Myocyte (in vitro differentiated cells): ENCODE measurements at regions not wholly inside any gene's neighbourhood (a gene's known extent, or its start where the extent isn't known, plus 50 kb on each side); places are given as distances from the start of the nearest gene placed in this dataset.
A peak's percentile ranks its signal among the peaks of the same experiment; 100 is the strongest.
"Not testable (repeated sequence)": the region's sequence is repeated elsewhere in the genome, so short reads cannot be mapped to it uniquely, and the experiment has no call there.

Experiments
- DNase-seq: peaks from one replicate; pipeline ENCODE4 v3.0.0-alpha.2; 2012; ENCODE audit warnings: low read depth

GRCh38 chr7:46764100-46764936 lies 817.6 kb downstream of the TNS3 start:
- DNase-seq = peak; percentile 100

- no peak for DNase-seq
Observed at GRCh38 chr7:46763344-46763743, 818.6 kb downstream of the TNS3 start.

DNA sequence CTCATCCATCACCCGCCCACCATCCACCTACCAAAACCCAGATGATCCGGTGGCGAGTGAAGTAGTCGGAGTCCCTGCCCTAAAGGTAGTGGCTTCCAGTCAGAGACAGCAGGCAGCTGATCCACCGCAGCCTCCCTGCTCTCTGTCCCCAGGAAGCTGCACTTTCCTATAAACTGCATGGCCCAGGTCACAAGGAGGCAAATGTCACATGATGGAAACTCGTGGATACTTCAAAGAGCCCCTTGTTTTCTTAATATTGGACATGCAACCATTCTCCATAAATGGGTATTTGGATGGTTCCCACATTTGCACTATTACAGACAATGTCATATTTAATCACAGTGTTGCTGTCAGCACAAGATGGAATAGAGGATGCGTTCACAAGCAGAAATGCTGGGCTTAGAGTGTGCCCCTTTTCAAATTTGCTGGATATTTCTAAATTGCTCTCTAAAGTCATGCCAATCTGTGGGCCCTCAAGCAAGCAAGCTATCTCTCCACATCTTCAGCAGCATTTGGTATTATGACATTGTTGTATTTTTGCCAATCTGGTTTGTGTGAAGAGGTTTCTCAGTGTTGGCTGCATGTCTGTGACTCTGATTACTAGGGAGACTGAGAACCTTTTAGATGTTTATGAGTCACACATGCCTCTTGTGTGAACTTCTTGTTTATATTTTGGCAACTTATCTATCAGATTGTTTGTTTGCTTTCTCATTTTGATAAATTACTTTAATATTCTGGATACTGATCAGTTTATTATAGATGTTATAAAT lies 822.0 kb downstream of the TNS3 start:
- DNase-seq = peak; percentile 85

DNA sequence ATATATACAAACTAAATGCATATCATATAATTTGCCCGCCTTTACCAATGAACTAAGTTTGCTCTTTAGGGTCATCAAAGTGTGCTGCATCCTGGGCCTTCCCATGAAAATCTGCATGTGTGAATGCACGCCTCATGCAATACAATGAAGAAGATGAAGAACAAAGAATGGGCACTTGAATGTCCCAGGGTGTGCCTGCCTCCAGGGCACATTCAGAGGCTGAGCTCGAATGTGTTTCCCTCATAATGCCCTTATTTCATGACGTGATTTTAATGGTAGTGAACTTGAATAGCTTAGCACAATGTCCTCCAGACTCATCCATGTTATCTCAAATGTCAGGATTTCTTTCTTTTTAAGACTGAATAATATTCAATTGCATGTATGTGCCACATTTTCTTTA lies 824.9 kb downstream of the TNS3 start:
- no peak for DNase-seq

GRCh38 chr7:46756256-46756655 lies 825.7 kb downstream of the TNS3 start:
- no peak for DNase-seq

DNA sequence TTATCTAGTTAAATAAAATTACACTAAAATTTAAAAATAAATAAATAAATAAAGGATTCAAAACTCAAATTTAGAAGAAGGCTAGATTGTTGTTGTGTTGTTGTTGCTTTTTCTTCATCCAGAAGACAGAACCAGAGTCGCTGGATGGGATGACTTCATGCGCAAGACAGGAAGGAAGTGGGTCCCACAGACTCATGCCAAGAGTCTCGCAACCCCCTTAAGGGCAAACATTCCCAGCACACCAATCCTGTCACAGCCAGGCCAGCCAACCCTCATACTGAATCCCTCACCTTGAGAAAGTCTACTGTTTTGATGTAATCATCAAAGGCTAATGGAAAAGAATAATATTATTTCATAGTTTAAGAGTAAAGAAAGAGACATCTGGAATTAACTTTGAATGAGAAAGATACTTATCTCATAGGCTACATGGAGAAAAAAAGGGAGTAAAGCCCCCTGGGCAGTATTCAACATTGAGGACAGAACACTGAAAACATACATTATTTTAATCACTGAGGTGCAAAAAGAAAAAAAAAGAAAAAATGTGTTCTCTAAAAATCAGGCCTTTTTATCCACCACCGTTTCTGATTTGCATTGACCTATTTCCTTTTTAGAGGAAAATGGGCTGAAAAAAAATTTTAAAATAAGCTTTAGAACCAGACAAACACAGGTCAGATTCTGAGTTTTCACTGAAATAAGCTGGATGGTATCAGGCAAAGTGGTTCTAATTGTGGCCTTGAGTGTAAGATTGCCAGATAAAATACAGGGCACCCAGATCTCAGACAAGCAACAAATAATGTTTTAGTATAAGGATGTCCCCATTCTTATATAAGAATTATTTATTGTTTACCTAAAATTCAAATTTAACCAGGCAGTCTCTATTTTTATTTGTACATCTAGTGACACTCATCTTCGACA lies 826.5 kb downstream of the TNS3 start:
- DNase-seq = no peak

DNA sequence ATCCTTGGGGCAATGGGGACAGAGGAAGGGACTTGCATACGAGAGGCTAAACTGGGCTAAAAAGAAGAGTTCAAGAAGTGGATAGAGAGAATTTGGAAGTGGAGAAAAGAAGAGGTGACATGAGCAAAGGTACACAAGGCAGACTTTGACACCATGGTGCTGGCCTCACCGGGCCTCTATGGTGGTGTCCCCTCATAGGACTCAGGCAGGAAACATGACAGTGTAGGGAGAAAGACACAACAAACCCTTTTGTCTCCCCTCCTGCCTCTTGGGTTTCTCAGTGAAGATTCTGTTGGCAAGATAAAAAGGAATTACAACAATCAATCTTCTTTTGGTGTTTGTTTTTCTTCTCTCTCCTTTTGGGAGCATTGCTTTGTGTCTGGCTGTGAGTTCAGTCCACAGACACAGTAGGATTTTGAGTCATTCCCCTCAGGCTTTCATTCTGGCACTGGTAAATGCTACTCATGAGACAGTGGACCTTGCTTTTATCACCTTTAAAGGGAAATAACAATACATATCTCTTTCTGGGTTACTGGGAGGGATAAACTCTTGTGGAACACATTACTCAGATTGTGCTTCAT lies 827.7 kb downstream of the TNS3 start:
- peak; percentile 38 for DNase-seq

DNA sequence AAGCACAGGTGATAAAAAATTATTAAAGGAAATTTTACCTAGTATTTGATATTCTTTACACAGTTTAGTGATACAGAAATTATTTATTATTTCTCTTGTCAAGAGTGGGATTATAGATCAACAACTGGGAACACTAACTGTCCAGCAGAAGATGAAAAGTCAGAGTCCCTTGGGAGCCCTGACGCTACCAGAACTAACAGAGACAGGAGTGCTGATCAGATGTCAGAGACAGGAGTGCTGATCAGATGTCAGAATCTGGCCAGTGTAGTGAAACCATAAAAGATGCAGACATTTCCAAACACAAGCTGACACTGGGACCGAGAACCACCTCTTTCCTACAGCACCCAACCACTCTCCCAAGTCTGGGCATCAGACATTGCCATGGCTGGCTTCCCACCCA lies 828.2 kb downstream of the TNS3 start:
- DNase-seq = peak; percentile 44

GRCh38 chr7:46752881-46753366 lies 829.0 kb downstream of the TNS3 start:
- DNase-seq = peak; percentile 64

DNA sequence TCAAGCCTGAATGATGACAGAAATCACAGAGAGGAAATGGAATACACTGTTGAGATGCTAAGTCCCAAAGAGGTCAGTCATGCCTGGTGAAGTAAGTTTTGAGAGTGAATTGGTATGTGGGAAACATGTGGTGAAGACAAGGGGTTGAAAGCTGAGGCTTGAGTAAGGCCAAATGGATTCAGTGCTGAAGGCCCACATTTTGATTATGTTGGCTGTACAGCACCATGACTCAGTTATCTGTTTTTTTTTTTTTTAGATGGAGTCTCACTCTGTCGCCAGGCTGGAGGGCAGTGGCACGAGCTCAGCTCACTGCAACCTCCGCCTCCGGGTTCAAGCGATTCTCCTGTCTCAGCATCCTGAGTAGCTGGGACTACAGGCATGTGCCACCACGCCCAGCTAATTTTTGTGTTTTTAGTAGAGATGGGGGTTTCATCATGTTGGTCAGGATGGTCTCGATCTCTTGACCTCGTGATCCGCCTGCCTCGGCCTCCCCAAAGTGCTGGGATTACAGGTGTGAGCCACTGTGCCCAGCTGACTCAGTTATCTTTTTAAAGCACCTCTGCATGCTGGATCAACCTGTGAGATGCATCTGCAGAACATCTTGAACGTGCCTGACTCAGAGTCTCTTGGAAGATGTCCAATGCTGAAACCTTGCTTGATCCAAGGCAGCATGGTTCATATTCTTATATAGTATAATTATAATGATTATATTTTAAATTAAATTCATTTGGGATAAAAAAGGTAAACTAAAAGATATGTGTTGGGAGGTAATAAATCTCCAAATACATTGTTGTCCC lies 829.8 kb downstream of the TNS3 start:
- not testable (repeated sequence) for DNase-seq

- no peak for DNase-seq
Observed at GRCh38 chr7:46751471-46751870, 830.4 kb upstream of the IGFBP3 start.

- no peak for DNase-seq
Observed at GRCh38 chr7:46750321-46750865, 829.3 kb upstream of the IGFBP3 start.

- DNase-seq = no peak
Observed at GRCh38 chr7:46747869-46748576, 827.0 kb upstream of the IGFBP3 start.

DNA sequence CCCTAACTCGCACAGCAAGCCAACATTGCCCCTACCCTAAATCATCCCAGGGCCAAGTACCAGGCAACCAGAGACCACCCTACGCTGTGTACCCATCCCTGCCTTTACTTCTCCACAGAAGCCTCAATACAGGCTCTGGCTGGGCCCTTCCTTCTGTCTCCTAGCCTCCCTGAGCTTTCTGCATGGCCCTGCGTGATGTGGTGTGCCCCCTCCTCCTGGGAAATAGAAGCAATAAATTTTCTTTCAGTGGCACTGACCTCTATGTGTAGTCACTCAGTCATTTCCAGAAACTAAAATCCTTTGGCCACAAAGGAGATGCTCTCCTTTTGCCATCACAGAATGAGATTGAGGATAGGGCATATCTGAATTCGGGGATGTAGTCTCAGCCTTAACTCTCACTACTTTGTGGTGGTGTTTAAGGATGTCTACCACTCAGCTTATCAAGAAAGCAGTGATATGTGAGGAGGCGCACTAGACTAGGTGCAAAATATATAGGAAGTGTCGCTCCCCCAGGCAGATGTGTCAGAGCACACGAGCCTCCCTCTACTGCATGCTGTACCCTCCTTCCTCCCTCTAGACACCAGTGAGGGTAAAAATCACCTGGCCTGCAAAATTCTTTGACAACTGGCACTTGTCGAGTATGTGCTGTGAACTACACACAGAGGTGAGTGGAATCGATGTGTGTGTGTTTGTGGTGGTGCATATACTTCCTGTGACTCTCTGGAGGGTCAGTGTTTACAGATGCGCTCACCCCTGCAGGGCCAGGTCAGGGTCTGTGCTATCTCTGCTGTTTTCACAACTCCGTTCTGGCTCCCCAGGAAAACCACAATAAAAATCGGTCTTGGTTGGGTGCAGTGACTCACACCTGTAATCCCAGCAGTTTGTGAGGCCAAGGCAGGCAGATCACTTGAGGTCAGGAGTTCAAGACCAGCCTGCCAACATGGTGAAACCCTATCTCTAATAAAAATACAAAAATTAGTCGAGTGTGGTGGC lies 825.9 kb upstream of the IGFBP3 start:
- no peak for DNase-seq

DNA sequence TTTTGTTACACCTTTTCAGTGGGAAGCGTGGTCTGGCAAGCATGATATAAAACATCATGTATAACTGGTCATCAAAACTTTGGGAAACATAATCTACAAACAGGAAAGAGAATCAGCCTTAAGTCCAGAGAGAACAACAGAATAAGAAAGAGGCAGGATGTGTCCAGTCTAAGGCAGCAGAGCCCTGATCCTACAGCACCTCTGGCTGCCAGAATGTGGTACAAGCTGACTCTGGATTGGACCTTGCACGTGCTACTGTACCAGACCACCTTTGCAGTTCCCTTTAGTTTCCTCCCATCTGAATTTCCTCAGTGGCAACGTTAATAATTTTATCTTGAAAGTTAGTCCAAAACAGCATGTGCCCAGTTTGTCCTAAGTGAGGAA lies 824.6 kb upstream of the IGFBP3 start:
- no peak for DNase-seq

GRCh38 chr7:46744957-46745706 lies 824.1 kb upstream of the IGFBP3 start:
- no peak for DNase-seq

GRCh38 chr7:46742601-46743000 lies 821.5 kb upstream of the IGFBP3 start:
- no peak for DNase-seq
